Hepatocyte (in vitro differentiated cells): ENCODE measurements at regions not wholly inside any gene's neighbourhood (a gene's known extent, or its start where the extent isn't known, plus 50 kb on each side); places are given as distances from the start of the nearest gene placed in this dataset.

Experiments
- DNase-seq: peaks from one replicate; pipeline ENCODE4 v3.0.0-alpha.2; 2016; ENCODE audit warnings: low spot score
- H2AFZ ChIP-seq: fragments of 200-600 bp; sonication (generic); 2 replicates; pipeline ENCODE4 v1.6.0; 2016; ENCODE audit warnings: antibody characterized with exemption, mild to moderate bottlenecking
- H3K27ac ChIP-seq: fragments of 200-600 bp; sonication (generic); 2 replicates; pipeline ENCODE4 v1.5.1; 2016; ENCODE audit warnings: mild to moderate bottlenecking
- H3K27me3 ChIP-seq: fragments of 200-600 bp; sonication (generic); 2 replicates; pipeline ENCODE4 v1.6.1; 2016
- H3K36me3 ChIP-seq: fragments of 200-600 bp; sonication (generic); replicated peaks from 2 replicates; pipeline ENCODE4 v1.5.1; 2016; ENCODE audit warnings: low read depth; ENCODE audit not compliant: insufficient read depth
- H3K4me1 ChIP-seq: fragments of 200-600 bp; sonication (generic); 2 replicates; pipeline ENCODE4 v1.5.1; 2016; ENCODE audit warnings: mild to moderate bottlenecking, moderate library complexity; ENCODE audit not compliant: insufficient read depth
- H3K4me2 ChIP-seq: fragments of 200-600 bp; sonication (generic); 2 replicates; pipeline ENCODE4 v1.6.0; 2016
- H3K4me3 ChIP-seq: fragments of 200-600 bp; sonication (generic); 2 replicates; pipeline ENCODE4 v1.5.1; 2016; ENCODE audit warnings: mild to moderate bottlenecking
- H3K79me2 ChIP-seq: fragments of 200-600 bp; sonication (generic); 2 replicates; pipeline ENCODE4 v1.6.0; 2017; ENCODE audit warnings: mild to moderate bottlenecking
- H3K9me2 ChIP-seq: fragments of 200-600 bp; sonication (generic); replicated peaks from 2 replicates; pipeline ENCODE4 v1.6.0; 2017; ENCODE audit warnings: mild to moderate bottlenecking; ENCODE audit not compliant: insufficient read depth
- H3K9me3 ChIP-seq: fragments of 200-600 bp; sonication (generic); 2 replicates; pipeline ENCODE4 v1.5.1; 2016; ENCODE audit warnings: low read depth, mild to moderate bottlenecking
- H4K20me1 ChIP-seq: fragments of 200-600 bp; sonication (generic); 2 replicates; pipeline ENCODE4 v1.6.0; 2016; ENCODE audit warnings: mild to moderate bottlenecking; ENCODE audit not compliant: insufficient read depth, poor library complexity, severe bottlenecking
- EZH2 ChIP-seq: fragments of 200-600 bp; sonication (generic); IDR thresholded peaks from 2 replicates; pipeline ENCODE4 v1.6.1; 2016; ENCODE audit warnings: antibody characterized with exemption, mild to moderate bottlenecking, borderline replicate concordance
- EZH2phosphoT487 ChIP-seq: fragments of 200-600 bp; sonication (generic); IDR thresholded peaks from one replicate; pipeline ENCODE4 v1.6.1; 2018; ENCODE audit warnings: antibody characterized with exemption, mild to moderate bottlenecking, low read depth, moderate library complexity; ENCODE audit not compliant: unreplicated experiment, severe bottlenecking
- WGBS: methylation state at CpG from one replicate; pipeline ENCODE4 v1.1.6; 2016; ENCODE audit warnings: low lambda C conversion rate; ENCODE audit errors: missing lambda C conversion rate; 5-methylcytosine and 5-hydroxymethylcytosine counted together
- TF ChIP-seq, protein P1 (sequence below): fragments of 200-600 bp; sonication (generic); IDR thresholded peaks from 2 replicates; pipeline ENCODE4 v1.5.1; 2016; ENCODE audit warnings: antibody characterized with exemption, mild to moderate bottlenecking; ENCODE audit not compliant: poor library complexity

DNA sequence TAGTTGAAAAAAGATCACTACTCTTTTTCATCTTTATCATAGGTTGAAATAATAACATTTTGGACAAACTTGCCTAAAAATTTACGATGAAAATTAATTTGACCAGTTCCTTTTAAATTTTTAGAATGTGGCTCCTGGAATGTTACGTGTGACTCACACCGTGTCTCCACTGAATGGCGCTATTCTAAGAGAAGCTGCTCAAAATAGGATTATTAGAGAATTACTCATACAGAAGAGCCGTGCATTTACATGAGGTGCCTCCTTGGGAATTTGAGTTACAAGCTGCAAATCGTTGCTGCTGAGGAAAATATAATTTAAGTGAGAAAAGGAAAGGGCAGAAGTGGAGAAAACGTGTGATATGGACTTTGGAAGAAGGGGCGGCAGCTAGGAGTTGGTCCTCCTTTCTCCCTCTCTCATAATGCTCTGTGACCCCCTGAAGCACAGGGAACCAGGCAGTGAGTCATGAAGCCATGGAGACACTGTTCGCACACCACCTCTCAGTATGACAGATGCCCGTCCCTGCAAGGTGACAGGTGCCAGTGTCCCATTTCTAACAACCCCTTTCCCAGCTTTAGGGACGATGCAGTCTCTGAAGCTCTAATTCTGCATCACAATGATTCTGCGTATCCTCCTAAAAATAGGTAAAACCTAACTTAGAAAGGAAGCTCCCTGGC is 323.2 kb upstream of the COBL start:
- H4K20me1 ChIP-seq, result no peaks in the 10 kb centered on the region
- no peaks in the 10 kb centered on the region for H3K9me3 ChIP-seq
- H3K4me2 ChIP-seq, result no peak overlapping the region
- H3K27me3 ChIP-seq, result no peaks in the 10 kb centered on the region
- no peak overlapping the region for H3K4me3 ChIP-seq
- TF ChIP-seq, protein P1, sequence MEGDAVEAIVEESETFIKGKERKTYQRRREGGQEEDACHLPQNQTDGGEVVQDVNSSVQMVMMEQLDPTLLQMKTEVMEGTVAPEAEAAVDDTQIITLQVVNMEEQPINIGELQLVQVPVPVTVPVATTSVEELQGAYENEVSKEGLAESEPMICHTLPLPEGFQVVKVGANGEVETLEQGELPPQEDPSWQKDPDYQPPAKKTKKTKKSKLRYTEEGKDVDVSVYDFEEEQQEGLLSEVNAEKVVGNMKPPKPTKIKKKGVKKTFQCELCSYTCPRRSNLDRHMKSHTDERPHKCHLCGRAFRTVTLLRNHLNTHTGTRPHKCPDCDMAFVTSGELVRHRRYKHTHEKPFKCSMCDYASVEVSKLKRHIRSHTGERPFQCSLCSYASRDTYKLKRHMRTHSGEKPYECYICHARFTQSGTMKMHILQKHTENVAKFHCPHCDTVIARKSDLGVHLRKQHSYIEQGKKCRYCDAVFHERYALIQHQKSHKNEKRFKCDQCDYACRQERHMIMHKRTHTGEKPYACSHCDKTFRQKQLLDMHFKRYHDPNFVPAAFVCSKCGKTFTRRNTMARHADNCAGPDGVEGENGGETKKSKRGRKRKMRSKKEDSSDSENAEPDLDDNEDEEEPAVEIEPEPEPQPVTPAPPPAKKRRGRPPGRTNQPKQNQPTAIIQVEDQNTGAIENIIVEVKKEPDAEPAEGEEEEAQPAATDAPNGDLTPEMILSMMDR, result no peak
- no peak for TF ChIP-seq EZH2
- no peak for TF ChIP-seq EZH2phosphoT487
- no peaks in the 10 kb centered on the region for H3K9me2 ChIP-seq
- no peaks in the 10 kb centered on the region for H3K79me2 ChIP-seq
- 75% methylated on average over 12 of the region's 12 CpGs for WGBS
- H3K4me1 ChIP-seq, result peaks cover 28% of the 10 kb centered on the region
- DNase-seq, result no peak
- no peaks in the 10 kb centered on the region for H3K36me3 ChIP-seq
- H2AFZ ChIP-seq, result no peak overlapping the region
- H3K27ac ChIP-seq, result peak overlapping the region; percentile 65

DNA sequence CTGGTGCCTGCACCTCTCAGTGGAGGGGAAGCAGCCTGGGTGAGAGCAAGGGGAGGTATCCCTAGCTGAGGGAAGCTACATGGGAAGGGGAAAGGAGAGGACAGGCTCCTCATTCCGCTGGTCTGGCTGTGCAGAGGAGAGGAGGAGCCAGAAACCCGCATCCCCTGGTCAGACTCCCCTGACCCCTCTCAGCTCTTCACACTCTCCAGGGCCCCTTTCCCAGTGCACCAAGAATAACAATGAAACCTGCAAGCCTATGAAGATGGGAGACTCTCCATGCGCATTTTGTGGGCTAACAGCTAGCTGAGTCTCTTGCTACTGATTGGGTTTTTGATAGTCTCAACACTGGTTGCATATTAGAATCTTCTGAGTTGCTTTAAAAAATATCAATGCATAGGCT is 319.9 kb upstream of the COBL start:
- Histone ChIP-seq H3K4me1 (peaks cover 33% of the 10 kb centered on the region), H3K9me2 (no peaks in the 10 kb centered on the region), H2AFZ (no peak overlapping the region), H4K20me1 (no peaks in the 10 kb centered on the region), H3K4me2 (no peak overlapping the region), H3K79me2 (no peaks in the 10 kb centered on the region), H3K27ac (peak overlapping the region; percentile 55), H3K27me3 (no peaks in the 10 kb centered on the region), H3K4me3 (no peak overlapping the region), H3K9me3 (no peaks in the 10 kb centered on the region), H3K36me3 (no peaks in the 10 kb centered on the region)
- TF ChIP-seq EZH2phosphoT487, result no peak
- WGBS, result 82% methylated on average over 3 of the region's 3 CpGs
- DNase-seq, result no peak

DNA sequence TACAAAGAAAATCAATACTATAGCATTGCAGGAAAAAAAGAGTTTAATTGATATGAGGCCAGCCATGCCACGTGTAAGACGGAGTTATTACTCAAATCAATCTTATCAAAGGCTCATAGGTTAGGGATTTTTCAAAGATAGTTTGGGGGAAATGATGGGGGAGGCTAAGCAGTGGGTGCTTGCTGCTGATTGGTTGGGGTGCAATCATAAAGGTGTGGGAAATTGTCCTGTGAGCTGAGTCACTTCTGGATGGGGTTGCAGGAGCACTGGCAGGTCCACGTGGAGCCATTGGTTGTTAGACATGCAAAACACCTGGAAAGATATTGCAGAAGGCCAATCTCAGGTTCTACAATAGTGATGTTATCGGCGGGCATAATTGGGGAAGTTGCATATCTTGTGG is 319.2 kb upstream of the COBL start:
- Histone ChIP-seq H3K79me2 (no peaks in the 10 kb centered on the region), H3K27me3 (no peaks in the 10 kb centered on the region), H3K9me2 (no peaks in the 10 kb centered on the region), H3K4me2 (no peak overlapping the region), H3K4me1 (peaks cover 27% of the 10 kb centered on the region), H3K9me3 (no peaks in the 10 kb centered on the region), H3K4me3 (no peak overlapping the region), H3K27ac (peak overlapping the region; percentile 55), H4K20me1 (no peaks in the 10 kb centered on the region), H3K36me3 (no peaks in the 10 kb centered on the region), H2AFZ (no peak overlapping the region)
- no peak for DNase-seq
- TF ChIP-seq, protein P1, result no peak
- TF ChIP-seq EZH2phosphoT487 (no peak), EZH2 (no peak)
- 62% methylated on average over 5 of the region's 5 CpGs for WGBS

DNA sequence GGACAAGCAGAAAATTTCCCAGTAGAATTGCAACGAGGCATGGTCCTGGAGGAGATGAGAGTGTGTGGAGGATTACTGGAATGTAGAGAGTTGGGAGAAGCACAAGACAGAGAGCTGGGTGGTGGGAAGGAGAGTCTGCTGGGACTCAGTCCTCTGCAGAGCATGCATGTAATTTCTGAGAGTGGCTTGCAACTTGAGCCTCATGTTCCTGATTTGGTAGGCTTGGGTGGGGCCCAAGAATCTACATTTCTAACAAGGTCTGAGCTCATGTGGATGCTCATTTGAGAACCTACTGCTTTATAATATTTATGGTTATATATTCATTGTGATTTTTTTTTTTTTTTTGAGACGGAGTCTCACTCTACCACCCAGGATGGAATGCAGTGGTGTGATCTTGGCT is 317.9 kb upstream of the COBL start:
- Histone ChIP-seq H3K27ac (peak overlapping the region; percentile 55), H4K20me1 (no peaks in the 10 kb centered on the region), H2AFZ (no peak overlapping the region), H3K4me2 (no peak overlapping the region), H3K79me2 (no peaks in the 10 kb centered on the region), H3K9me2 (no peaks in the 10 kb centered on the region), H3K27me3 (no peaks in the 10 kb centered on the region), H3K9me3 (no peaks in the 10 kb centered on the region), H3K36me3 (no peaks in the 10 kb centered on the region), H3K4me3 (no peak overlapping the region), H3K4me1 (peaks cover 15% of the 10 kb centered on the region)
- no peak for DNase-seq
- TF ChIP-seq, protein P1, result no peak
- TF ChIP-seq EZH2, result no peak
- WGBS, result 76% methylated on average over 2 of the region's 2 CpGs
